ENCODE measurements at regions not wholly inside any gene's neighbourhood (a gene's known extent, or its start where the extent isn't known, plus 50 kb on each side); places are given as distances from the start of the nearest gene placed in this dataset.
"Not testable (repeated sequence)": the region's sequence is repeated elsewhere in the genome, so short reads cannot be mapped to it uniquely, and the experiment has no call there.

DNA sequence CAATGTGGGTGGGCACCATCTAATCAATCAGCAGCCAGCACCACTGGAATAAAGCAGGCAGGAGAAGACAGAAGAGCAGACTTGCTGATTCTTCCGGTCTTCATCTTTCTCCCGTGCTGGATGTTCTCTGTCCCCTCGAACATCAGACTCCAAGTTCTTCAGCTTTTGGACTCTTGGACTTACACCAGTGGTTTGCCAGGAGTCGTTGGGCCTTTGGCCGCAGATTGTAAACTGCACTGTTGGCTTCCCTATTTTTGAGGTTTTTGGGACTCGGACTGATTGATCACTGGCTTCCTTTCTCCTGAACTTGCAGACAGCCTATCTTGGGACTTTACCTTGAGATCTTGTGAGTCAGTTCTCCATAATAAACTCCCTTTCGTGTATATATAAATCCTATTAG is 292.8 kb downstream of the BCHE start:
- in situ Hi-C loops (cut with HindIII; ENCODE audit: low pct_unique_long_range_greater_than_20kb, low sequenced_read_pairs) = no loop called here
- DNase-seq (ENCODE audit: low read depth, low spot score) = no peak

DNA sequence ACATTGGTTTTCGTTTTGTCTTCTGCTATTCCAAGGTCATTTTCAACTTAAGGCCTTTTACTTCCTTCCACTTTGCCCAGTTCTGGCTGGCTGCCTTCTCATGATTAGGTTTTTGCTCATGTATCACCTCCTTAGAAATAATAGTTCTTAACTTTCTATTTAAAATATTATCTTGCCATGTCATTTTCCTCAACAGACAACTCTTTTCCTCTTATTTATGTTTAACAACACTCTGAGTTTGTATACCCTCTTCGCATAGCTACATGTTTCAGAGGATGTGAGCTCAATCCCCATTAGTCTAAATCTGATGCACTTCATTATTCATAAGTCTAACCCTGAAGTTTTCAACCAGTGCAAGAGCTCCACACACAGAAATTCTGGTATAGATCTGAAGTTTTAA is 299.1 kb downstream of the BCHE start:
- no peak for DNase-seq (ENCODE audit: low read depth, low spot score)
- in situ Hi-C loops (cut with HindIII; ENCODE audit: low pct_unique_long_range_greater_than_20kb, low sequenced_read_pairs) = no loop called here

DNA sequence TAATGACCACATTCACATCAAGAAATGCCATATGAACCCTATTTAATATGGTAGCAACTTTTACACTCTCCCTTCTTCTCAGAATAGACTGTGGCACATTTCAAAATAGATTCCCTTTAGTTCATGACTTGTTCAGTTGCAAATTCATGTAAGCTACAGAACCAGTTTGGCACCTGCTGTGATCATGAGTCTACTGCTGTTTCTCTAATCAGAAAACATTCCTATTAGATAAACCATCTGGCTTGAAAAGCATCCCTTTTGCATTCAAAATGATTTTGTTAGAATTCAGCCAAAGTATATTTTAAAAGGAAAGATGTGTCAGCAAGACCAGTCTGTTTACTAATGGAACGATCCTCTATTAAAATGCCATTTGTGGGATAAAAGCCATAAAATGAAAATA is 304.4 kb downstream of the BCHE start:
- in situ Hi-C loops (cut with HindIII; ENCODE audit: low pct_unique_long_range_greater_than_20kb, low sequenced_read_pairs) = no loop called here

DNA sequence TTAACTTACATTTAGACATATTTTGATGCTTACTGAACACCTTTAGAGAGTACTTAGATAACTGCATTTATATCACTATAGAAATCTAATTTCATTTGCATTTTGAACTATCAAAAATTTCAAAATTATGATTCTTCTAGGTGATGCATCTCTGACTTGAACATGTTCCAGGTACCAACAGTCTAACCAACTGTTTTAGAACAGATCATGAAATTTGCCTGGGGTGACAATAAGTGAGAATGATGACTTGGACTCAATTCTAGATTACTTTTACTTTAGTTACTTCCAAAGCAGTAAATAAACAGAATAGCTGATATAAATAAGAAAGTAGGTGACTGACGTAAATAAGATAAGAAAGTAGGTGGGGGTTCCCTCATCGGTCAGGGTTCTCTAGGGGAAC is 307.8 kb downstream of the BCHE start:
- in situ Hi-C loops (cut with HindIII; ENCODE audit: low pct_unique_long_range_greater_than_20kb, low sequenced_read_pairs) = no loop called here
- DNase-seq (ENCODE audit: low read depth, low spot score) = no peak

More for the DNA sequence above, 304.4 kb downstream of the BCHE start:
- DNase-seq (ENCODE audit: low read depth, low spot score) = no peak

DNA sequence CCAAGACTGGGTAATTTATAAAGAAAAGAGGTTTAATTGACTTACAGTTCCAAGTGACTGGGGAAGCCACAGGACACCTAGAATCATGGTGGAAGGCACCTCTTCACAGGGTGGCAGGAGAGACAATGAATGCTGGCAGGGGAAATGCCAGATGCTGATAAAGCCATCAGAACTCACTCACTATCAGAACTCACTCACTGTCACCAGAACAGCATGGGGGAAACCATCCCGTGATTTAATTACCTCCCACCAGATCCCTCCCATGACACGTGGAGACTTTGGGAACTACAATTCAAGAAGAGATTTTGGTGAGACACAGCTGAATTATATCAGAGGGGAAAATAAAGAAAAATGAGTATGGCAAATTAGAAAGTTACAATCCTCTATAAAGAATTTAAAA is 310.9 kb downstream of the BCHE start:
- in situ Hi-C loops (cut with HindIII; ENCODE audit: low pct_unique_long_range_greater_than_20kb, low sequenced_read_pairs) = no loop called here

DNA sequence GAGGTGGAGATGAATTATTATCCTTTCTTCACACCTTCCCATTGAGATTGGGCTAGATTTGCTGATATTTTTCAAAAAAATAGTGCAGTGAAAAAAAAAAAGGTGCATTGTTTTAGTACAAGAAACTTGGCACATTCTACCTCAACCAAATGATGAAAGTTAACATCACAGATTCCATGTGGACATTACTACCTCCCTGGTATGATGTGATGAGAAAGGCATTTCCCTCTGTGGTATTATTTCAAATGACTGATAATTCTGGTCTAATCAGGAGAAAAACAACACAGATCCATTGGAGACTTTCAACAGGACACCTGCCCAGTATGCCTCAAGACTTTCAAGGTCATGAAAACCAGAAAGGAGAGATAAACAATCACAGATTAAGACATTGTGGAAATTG is 313.4 kb downstream of the BCHE start:
- in situ Hi-C loops (cut with HindIII; ENCODE audit: low pct_unique_long_range_greater_than_20kb, low sequenced_read_pairs) = no loop called here
- DNase-seq (ENCODE audit: low read depth, low spot score) = no peak

More for the DNA sequence above, 310.9 kb downstream of the BCHE start:
- DNase-seq (ENCODE audit: low read depth, low spot score) = no peak

DNA sequence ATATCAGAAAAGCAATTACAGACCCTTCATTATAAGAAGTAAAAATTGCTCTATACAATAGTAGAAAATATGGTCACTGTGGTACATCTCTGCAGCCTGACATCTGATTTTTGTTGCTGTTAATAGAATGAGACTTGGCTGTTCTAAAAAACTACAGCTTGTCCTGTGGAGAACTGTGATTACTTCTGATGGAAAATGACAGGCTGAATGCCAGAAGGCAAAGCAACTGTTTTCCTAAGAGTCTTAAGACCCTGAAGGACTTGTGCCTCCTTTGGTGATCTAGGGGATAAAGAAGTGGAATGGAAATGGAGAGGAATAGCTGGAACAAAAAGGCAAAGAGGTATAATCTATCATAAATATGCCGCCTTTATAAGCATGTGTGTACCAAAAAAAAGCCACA is 314.8 kb downstream of the BCHE start:
- no peak for DNase-seq (ENCODE audit: low read depth, low spot score)
- in situ Hi-C loops (cut with HindIII; ENCODE audit: low pct_unique_long_range_greater_than_20kb, low sequenced_read_pairs) = no loop called here

DNA sequence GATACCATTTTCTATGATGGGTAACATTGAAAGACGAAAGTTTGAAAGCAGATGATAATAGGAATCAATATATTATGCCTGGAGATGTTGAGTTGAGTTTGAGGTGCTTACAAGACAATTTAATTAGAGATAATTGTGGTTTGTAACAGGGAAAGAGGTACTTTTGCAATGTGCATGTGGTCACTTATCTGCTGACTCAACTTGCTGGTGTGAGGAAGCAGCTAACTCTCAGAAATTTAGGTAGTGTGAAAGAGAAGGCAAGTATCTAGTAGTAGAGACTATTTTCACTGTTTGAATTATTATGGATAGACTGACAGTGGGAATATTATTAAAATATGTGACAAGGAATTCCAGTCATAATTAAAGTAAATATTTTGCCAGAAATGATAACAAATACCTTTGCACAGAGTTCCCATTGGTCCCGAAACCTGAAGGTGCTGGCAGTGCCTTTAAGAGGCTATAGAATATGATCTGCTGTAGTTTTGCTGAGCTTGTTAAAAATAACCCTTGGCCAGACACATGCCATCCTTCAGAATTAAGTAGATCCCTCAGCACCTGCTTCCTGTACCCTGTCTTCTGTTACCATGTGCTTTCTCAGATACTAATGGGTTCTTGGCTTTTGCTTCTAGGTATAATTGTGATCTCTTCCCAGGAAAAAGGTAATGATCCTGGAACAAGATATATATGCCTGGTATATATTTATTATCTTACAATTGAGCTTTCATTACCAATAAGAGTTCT is 315.9 kb downstream of the BCHE start:
- in situ Hi-C loops (cut with HindIII; ENCODE audit: low pct_unique_long_range_greater_than_20kb, low sequenced_read_pairs) = no loop called here
- no peak for DNase-seq (ENCODE audit: low read depth, low spot score)

DNA sequence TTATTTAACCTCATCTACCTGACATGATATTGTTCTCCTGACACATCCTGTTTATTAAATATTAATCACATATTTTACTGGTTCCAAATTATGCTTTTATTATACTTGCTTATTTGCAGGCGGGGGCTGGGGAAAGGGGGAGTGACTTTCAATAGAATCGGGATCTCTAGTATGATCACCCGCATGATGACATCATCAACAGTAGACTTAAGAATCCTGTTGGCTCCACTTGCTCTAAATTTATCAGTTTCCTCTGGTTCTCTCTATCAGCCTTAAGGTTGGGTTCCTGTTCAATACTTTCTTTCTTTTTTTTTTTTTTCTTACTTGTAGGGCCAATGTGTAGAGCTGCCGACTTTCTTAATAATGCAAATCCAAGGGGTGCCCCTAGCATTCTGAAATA is 317.5 kb downstream of the BCHE start:
- in situ Hi-C loops (cut with HindIII; ENCODE audit: low pct_unique_long_range_greater_than_20kb, low sequenced_read_pairs) = no loop called here

DNA sequence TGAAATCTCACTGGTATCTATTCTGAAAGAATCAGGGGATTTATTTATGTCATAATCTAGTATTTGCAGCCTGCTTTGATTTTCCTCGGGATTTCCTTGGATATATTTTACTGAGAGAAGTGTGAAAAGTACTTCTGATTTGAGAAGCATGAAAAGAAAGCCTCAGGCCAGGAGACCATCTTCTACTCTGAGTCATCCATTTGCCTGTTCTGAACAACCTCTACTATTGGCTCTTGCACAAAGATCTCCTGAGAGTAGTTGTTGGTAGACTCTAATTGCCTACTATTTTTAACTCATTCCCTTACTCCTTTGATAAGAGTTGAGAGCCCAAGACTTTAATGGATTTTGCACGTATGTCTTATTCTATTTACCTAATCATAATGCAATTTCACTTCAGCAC is 318.9 kb downstream of the BCHE start:
- in situ Hi-C loops (cut with HindIII; ENCODE audit: low pct_unique_long_range_greater_than_20kb, low sequenced_read_pairs) = no loop called here
- peak; percentile 5 for DNase-seq (ENCODE audit: low read depth, low spot score)

More for the DNA sequence above, 317.5 kb downstream of the BCHE start:
- no peak for DNase-seq (ENCODE audit: low read depth, low spot score)

DNA sequence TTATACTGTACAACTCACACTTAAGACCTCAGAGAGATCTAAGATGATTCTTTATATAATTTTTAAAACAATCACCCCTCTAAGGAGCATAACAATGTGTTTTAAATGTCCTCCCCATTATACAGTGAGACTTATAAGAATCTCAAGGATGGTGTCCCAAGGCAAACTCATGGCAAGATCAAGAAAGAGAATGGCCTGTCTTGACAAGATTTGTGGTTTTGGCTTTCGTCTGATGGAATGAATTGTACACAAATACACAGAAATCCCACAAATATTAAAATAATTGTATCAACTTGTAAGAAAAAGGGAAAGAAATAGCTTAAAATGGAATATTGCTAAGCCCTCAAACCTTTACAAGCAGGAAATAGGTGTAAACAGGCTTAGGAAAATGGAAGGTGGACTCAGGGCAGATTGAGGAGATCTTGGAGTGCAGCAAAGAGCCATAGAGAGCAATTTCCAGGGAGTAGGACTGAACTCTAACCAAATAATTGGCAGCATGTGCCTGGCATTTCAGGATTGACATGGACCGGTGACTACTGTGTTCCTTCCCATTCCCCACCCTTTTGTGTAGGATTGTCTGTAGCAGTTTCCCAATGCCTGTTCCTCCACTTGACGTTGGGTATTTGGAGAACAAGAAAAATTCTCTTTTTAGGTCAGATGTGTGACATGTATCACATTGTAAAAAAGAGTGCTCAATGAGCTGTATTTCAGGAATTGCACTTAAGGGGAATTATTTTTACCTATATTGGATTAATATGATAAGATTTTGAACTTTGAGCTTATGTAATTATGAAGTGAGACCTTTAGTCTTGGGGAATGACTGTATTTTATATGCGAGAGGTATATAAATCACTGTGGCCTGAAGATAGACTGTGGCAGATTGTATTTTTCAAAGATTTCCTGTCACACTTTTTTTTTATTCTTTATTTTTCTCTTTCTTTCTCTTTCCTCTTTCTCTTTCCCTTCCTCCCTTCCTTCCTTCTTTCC is 317.8 kb upstream of the SLITRK3 start:
- in situ Hi-C loops (cut with HindIII; ENCODE audit: low pct_unique_long_range_greater_than_20kb, low sequenced_read_pairs) = no loop called here
- DNase-seq (ENCODE audit: low read depth, low spot score) = no peak

DNA sequence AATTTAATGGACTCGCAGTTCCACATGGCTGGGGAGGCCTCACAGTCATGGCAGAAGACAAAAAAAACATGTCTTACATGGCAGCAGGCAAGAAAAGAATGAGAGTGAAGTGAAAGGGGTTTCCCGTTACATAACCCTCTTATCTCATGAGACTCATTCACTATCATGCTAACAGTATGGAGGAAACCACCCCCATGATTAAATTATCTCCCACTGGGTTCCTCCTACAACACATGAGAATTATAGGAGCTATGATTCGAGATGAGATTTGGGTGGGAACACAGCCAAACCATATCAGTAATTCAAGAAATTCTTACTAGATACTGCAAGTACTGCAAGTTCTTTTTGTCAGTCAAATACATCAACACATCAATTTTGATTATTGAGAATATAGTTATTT is 311.4 kb upstream of the SLITRK3 start:
- in situ Hi-C loops (cut with HindIII; ENCODE audit: low pct_unique_long_range_greater_than_20kb, low sequenced_read_pairs) = no loop called here
- no peak for DNase-seq (ENCODE audit: low read depth, low spot score)

DNA sequence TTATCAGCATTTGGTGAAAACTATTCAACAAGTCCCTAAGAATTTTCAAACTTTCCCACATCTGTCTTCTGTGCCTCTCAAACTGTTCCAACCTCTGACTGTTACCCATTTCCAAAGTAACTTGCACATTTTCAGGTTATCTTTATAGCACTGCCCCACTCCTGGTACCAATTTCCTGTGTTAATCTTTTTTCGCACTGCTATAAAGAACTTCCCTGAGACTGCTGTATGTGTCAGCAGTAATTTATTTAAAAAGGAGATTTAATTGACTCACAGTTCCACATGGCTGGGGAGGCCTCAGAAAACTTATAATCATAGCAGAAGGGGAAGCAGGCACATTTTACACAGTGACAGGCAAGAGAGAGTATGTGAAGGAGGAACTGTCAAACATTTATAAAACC is 310.9 kb upstream of the SLITRK3 start:
- in situ Hi-C loops (cut with HindIII; ENCODE audit: low pct_unique_long_range_greater_than_20kb, low sequenced_read_pairs) = no loop called here
- DNase-seq (ENCODE audit: low read depth, low spot score) = no peak

DNA sequence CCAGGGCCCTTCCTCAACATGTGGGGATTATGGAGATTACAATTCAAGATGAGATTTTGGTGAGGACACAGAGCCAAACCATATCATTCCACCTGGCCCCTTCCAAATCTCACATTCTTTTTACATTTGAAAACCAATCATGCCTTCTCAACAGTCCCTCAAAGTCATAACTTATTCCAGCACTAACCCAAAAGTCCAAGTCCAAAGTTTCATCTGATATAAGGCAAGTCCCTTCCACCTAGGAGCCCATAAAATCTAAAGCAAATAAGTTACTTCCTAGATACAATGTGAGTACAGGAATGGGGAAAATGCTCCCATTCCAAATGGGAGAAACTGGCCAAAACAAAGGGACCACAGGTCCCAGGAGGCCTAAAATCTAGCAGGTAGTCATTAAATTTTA is 309.5 kb upstream of the SLITRK3 start:
- DNase-seq (ENCODE audit: low read depth, low spot score) = no peak
- in situ Hi-C loops (cut with HindIII; ENCODE audit: low pct_unique_long_range_greater_than_20kb, low sequenced_read_pairs) = no loop called here

DNA sequence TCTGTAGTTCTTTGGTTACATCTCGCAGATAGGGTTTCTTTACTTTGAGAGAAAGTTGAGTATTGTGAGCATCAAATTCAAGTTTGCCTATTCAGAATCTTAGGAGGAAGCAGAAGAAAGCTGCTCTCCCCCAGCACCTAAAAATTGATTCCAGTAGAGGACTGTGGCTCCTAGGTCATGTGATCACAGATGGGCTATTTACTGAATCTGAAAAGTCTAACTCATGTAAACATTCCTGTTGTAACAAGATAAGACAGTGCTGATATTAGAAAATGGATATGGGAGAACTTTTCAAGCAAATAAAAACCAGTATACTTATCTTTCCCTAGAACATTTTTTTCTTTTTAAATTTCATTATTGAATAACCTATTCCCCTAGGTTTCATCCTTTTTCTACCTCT is 308.4 kb upstream of the SLITRK3 start:
- in situ Hi-C loops (cut with HindIII; ENCODE audit: low pct_unique_long_range_greater_than_20kb, low sequenced_read_pairs) = no loop called here
- no peak for DNase-seq (ENCODE audit: low read depth, low spot score)

DNA sequence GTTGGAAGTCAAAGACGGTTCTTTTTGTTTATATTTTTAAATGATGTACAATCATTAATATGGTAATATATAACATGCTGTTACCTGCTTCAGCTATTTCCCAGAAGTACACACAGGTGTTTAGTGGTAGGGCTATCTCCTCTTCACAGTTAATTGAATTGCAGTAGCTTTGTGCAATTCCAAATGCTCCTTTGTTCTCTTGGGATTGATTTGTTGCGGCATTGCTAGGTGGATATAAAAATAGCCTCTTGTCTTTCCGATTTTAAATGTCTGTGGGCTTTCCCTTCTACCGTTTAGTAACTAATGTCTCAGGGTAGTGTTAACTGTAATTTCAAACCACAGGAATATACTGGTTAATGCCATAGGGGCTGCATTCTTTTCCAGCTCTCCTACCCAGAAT is 307.6 kb upstream of the SLITRK3 start:
- no peak for DNase-seq (ENCODE audit: low read depth, low spot score)
- in situ Hi-C loops (cut with HindIII; ENCODE audit: low pct_unique_long_range_greater_than_20kb, low sequenced_read_pairs) = no loop called here

DNA sequence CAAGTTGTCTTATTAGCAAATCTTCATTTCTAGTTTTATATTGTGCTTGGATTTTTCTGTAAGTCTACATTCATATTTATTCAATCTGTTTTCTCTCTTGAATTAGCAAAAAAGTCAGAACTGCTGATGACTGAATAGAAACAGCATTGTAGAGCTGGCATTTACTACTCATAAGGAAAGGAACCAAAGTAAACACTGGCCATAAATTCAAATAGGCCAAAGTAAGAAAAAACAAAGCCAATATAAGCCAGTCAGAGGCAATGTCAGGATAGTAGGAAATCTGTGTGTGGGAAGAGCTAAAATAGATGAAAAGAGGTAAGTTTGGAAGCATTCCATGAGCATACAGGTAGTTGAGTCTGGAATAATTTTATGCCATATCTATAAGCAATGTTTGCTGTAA is 307.2 kb upstream of the SLITRK3 start:
- no peak for DNase-seq (ENCODE audit: low read depth, low spot score)
- in situ Hi-C loops (cut with HindIII; ENCODE audit: low pct_unique_long_range_greater_than_20kb, low sequenced_read_pairs) = no loop called here

DNA sequence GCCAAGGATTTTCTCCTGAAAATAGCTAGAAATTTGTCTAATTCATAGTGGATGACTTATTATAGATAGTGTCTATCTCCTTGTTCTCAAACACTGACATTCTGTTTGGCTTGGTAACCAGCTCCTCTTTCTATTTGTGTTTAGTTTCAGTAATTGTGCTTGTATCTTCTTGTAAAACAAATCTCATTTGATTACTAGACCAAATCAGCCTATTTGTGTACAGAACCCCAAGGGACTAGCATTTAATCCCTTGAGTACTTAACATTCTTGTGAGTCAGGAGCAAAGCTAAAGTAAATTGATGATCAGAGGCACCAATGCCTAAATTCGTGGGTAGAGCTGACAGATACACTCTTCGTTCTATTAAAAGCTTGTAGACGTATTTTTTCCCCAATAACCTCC is 306.5 kb upstream of the SLITRK3 start:
- no peak for DNase-seq (ENCODE audit: low read depth, low spot score)
- in situ Hi-C loops (cut with HindIII; ENCODE audit: low pct_unique_long_range_greater_than_20kb, low sequenced_read_pairs) = no loop called here

DNA sequence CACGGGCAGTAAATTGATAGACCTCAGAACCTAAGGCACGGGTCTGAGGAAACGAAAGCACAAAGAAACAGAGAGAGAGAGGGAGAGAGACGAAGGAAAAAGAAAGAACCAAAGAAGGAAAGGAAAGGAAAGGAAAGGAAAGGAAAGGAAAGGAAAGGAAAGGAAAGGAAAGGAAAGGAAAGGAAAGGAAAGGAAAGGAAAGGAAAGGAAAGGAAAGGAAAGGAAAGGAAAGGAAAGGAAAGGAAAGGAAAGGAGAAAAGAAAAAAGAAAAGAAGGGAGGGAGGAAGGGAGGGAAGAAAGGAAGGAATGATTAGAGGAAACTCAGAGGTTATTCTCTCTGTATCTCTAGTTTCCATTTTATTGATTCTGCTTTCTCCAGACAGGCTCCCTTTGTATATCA is 302.6 kb upstream of the SLITRK3 start:
- DNase-seq (ENCODE audit: low read depth, low spot score); in situ Hi-C loops (cut with HindIII; ENCODE audit: low pct_unique_long_range_greater_than_20kb, low sequenced_read_pairs): not testable (repeated sequence)

Measured in SK-MEL-5 (cell line).